Embryonic facial prominence (tissue), 1 donor: ENCODE measurements at regions not wholly inside any gene's neighbourhood (a gene's known extent, or its start where the extent isn't known, plus 50 kb on each side); places are given as distances from the start of the nearest gene placed in this dataset.

Source experiments
- DNase-seq: peaks from one replicate; pipeline ENCODE4 v3.0.0-alpha.2; 2016; ENCODE audit errors: extremely low spot score

DNA sequence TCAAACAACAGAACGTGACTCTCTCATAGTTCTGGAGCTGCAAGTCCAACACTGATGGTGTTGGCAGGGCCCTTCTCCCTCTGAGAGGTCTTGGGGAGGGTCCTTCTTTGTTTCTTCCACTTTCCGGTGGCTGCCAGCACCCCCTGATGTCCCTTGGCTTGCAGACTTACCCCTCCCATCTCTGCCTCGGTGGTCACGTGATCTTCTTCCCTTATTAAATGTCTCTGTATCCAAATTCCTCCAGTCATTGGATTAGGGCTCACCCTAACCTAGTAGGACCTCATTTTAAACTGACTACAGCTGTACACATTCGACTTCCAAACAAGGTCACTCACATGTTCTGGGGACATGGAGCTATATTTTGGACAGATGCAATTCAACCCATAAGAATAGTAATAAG is 780.6 kb upstream of the SALL3 start:
- no peak for DNase-seq

DNA sequence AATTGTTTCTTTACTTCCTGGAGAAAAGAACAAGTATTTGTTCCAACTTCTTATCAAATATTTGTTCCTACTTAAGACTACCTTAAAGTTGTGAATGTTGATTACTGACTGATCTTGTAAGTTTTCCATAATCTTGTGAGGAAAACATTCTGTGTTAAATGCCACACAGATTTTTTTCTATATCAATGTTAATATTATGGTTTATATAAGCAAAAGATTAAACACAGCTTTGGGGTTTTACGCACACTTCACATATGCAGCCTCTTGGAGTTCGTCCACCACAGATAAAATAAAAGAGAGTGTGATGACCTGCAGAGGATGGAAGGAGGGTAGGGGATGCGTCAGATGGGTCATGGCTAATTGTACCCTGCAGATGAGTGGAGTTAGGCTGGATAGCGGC is 780.0 kb upstream of the SALL3 start:
- DNase-seq = no peak

DNA sequence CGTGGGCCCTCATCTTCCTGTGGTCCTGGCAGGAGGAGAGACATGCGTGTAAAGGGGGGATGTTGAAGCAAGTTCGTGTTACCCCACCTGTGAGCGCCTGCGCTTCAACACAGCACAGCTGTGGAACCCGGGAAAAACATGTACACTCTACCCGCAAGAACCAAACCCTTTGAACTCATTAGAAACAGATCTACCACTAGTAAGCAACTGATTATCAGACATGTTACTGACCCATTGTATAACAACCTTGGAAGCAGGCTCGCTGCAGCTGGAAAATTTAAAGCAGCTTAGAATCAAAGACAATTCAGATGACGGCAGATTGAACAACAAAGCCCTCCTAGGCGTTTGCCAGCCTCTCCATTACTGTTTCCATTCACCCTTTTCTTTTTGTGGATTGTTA is 771.7 kb upstream of the SALL3 start:
- DNase-seq = no peak

DNA sequence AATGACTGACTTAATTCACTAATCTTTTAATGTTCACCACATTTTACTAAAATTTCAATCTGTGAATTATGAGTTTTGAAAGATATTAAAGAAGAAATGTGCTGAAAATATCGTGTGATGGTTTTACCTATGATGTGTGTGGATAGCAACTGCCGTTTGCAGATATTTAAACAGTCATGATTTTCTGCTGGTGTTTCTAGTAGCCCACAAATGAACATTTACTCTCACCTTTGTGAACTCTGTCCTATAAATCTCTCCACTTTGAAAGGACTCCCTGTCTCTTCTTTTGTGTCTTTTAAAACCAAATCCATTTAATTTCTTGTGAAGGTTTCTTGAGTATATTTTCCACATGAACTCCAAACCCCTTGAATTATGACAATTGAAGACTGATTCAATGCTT is 771.2 kb upstream of the SALL3 start:
- no peak for DNase-seq

DNA sequence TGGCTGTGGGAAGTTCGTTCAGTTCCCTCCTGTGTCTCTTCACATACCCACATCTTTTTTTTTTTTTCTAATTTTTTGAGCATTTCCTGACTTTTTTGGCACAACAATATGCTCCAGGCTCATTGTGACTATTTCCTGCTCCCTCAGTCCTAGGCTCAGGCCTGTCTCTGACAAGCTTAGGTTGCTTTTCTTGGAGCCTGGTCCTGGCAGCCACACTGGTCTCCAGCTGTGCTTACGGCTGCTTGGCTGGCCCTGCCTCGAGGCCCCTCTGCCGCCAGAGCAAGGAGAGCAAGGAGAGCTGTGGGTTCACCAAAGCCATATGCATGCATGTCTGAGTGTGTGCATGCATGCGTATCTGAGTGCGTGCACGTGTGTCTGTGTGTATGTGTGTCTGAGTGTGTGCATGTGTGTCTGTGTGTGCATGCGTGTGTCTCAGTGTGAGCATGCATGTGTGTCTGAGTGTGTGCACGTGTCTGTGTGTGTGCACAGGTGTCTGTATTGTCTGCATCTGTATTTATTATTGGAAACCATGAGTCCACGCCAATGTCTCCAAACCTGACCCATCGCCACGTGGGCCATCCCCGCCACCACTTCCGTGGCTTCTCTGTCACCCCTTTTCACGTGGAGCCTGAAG is 766.1 kb upstream of the SALL3 start:
- DNase-seq = no peak

DNA sequence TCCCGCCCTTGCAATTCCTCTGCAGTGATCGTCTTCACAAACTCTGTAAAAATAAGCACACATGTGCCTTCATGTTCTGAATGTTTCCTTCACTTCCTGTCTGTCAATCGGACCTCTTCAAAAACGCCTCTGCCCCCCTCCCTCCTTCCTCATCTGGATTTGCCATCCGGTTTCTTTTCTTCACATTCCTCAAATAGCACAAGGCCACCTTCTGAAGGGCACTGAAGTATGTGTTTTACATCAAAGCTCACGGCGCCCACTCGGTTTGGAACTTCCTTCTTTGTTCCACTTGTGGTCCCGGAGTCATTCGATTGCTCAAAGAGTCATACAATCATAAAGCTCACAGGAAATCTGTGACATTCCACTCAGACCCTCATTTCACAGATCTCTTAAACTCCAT is 758.1 kb upstream of the SALL3 start:
- DNase-seq = no peak

DNA sequence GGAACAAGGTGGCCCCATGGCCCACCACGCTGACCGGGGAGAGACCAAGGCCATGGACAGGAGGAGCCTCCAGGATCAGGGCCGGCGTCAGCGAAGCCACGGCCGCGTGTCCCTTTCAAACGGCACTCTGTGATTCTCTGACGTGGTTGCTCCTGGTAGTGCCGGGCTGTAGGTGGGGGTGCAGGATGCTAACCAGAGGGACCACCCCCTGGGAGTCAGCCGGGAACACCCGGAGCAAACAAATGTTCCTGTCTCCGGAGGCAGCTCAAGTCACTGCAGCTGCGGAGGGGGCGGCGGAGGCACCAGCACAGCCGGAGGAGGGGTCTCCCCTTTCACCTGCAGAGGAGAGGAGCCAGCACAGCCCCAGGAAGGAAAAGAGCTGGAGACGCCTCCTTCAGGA is 750.6 kb upstream of the SALL3 start:
- no peak for DNase-seq

DNA sequence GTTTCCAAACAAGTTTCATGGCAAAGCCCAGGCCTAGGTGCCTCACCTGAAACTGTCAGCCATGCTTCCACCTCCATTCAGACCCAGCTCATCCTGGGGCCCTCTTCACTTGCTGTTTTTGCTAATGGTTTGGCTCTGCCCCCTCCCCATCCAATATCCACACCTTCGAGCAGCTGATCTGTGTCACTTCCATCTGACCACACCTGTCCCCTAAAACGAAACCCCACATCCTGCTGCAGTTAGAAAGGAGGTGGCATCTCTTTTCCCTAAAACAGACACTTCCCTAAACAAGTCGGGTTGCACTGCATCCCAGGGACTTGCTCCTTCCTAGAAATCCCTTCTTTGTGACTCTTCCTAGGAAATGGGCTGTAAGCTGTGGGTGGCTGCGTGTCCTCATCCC is 748.7 kb upstream of the SALL3 start:
- no peak for DNase-seq

DNA sequence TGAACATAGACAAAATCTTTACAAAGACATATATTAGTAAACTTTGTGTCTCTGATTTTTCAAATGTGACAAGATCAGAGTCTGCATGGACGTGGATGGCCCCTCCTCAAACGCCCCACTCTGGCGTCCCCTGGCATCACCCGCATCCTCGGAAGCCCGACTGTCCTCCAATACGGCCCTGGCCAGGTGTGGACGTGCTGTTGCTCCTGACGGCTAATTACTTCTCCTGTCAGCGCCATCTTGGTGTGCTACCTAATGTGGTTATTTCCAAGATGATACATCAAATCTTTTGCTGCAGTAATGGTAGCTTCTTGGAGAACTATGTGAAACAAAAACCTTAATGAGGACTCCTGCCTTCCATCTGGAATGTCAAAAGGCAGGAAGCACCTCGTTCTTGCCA is 747.4 kb upstream of the SALL3 start:
- DNase-seq = no peak

DNA sequence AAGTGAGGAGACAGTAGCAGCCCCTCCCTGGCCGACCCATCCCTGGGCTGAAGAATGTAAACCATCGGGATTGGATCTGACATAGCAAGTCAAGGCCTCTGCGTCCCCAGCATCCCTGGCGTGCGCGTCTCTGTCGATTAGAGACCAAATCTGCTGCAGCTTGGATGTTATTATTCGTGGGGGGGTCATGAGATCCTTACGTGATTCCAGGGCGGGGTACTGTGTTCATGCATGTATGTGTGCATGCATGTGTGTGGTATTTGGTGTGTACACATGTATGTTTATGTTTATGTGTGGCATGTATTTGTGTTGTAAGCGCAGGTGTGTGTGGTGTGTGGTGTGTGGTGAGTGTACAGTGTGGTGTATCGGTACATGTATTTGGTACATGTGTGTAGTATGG is 741.8 kb upstream of the SALL3 start:
- no peak for DNase-seq

DNA sequence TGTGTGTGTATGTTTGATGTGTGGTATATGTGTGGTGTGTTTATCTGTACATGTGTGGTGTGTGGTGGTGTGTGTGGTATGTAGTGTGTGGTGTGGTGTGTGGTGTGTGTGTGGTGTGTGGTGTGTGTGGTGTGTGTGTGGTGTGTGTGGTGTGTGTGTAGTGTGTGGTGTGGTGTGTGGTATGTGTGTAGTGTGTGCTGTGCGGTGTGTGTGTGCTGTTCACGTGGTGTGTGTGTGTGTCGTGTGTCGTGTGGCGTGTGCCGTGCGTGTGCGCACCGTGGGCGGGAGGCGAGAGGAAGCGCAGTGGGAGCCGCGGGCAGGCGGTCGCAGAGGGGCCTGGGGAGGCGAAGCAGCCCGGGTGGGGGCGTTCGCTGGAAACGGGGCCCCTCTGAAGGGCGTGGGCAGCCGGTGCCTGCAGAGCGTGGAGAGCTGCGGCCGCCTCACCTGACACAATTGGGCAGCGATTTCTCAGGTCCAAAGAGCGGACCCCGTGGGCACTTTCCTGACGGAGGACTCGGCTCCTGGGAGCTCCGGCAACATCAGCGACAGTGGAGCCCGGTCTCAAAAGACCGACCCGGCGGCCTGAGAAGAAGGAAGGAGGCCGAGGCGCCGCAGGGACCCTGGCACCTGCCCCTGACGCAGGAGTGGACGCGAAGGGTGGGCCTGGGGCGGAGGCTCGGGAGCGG is 741.1 kb upstream of the SALL3 start:
- no peak for DNase-seq

DNA sequence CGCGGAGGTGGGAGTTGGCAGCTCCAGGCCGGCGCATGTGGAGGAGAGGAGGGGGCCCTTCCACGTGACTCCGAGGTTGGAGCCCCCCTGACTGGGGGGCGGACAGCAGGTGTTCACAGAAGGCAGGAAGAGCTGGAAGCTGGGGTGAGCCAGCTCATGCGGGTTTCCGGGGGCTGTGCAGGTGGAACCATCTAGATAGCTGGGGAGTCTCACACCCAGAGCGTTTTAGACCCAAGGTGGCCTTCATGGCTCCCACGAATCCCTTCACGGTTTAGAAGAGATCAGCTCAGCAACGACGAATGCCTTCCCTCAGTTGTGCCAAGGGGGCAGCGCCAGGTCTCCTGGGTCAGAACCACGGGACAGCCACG is 740.5 kb upstream of the SALL3 start:
- no peak for DNase-seq

DNA sequence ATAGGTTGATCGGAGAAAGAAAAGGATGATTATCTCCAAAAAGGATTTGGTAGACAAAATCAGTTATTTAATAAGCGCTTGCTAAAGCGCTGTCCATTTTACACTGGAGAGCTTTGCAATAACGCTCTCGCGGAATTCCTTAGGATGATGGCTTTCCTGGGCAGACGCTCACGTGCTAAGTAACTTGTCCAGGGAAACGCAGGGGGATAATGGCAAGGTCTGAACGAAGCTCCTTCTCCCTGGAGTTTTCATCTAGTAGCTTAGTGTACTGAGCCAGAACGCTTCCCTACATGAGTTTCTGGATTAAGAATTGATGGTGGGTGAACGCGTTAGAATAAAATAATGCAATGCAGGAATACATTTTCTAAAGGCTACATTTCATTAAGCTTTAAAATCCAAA is 739.5 kb upstream of the SALL3 start:
- no peak for DNase-seq

DNA sequence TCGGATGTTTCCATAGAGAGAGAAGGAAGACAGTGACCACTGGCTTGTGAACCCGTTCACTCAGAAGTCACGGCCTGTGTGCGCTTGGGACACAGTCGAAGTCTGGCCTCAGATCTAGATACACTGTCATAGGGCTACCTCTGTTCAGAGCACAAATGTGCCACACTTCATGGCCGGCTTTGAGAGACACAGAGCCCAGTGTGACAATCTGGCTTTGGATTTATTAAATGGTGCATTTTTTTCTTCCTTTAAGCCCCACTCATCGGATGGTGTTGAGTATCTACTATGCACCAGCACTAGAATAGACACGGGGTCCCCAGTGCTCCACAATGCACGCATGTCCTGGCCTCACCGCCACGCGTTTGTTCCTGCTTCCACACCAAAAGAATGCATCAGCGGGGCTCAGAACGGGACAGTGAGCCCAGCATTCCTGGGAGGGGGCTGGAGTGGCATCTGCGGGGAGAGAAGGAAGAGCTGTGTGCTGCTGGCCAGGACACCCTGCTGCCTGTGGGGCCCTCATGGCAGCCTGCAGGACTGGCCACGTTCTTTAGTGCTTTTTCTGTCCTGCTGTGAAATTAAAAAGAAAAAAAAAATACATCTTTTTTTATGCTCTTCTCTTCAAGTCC is 738.9 kb upstream of the SALL3 start:
- DNase-seq = no peak

DNA sequence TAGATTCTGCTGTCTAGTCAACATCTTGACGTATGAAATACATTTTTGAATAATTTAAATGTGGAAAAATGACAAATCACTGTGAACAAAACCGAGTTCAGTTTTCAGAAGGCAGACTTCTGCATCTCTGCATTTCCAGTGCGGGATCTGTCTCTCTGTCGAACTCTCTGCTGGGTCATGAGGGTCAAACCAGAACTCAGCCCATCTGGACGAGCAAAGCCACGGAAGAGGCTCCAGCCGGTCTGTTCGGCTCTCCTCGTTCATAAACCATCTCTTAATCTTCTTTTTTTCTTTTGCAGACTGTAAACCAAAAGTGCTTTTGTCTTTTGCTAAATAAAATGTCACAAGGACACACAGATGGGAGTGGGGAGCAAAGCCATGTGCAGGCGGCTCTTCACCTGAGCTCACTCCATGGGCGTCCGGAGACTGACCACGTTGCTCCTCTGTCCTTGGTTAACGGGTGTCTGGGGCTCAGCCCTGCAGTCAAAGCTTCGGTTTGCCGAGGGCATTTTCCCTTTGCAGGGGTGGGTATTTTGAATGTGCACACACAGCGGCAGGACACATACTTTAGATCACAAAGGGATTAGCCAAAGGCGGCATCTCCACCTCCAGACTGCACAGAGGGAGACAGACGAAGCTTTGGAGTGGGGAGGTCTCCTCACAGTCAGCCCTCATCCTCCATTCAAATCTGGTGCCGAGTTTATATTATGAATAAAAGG is 737.9 kb upstream of the SALL3 start:
- DNase-seq = no peak

DNA sequence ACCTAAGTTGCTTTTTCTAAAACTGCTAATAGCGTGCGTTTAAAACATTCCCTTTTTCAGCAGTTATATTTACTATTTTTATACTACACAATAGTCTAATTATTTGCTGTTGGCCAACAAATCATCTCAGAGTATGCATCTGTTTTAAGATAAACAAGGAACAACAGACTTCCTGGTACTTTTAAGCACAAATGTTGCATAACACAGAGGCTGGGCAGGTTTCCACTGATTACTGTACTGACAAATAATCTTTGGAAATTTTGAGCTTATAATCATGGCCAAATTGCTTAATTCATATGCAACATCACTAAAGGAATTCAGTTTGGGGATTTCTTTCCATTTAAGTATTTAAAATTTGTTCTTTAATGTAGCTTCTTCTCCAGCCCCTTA is 737.4 kb upstream of the SALL3 start:
- DNase-seq = no peak

DNA sequence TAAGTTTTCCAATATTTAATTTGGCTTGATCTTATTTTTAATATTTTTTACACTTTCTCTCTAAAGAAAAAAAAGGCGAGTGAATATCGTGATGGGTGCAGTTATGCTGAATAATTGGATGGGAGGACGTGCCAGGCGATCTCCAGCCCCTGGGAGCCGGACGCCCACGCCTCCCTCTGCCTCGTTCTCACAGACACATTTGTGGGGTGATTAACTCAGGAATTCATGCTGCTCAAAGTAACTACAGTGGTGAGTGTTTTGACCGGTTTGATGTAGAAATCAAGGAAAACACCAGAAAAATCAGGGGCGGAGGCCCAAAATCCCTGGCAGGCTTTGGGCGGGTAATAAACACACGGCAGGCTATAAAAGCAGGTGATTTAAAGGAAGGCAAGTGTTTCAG is 736.8 kb upstream of the SALL3 start:
- DNase-seq = no peak

DNA sequence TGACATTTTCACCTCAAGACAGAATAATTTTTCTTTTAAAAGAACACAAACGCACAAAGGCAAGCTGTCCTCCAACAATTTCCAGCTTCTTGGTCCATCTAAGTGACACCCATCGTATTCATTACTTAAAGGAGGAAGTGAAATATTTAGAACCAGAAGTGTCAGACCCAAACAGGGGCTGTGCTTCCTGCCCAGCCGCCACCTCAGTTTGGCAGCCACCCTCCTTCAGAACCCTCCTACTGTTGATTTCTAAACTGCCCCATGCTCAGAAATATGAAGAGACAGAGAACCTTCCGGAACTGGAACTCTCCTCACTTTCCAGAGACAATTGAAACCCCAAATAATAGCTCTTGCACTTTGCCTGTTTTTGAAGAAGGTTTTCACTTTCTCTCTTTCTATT is 734.8 kb upstream of the SALL3 start:
- DNase-seq = no peak

DNA sequence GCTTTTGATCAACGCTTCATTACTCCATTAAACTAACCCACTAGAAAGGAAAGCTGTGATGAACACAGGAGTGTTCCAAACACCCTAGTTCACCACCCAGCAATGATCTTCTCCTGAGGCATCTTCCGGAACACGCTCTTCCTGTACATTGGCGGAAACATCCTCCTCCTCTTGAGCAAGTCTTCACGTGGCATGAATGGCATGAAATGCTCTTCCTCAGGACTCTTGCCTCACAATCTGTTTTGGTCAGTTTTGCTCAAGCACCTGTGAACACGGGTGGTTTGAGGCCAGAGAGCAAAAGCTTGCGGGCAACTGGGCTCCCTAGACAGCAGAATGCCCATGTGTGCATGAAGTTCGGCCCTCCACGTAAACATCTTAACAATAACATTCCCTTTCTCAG is 734.2 kb upstream of the SALL3 start:
- DNase-seq = no peak

DNA sequence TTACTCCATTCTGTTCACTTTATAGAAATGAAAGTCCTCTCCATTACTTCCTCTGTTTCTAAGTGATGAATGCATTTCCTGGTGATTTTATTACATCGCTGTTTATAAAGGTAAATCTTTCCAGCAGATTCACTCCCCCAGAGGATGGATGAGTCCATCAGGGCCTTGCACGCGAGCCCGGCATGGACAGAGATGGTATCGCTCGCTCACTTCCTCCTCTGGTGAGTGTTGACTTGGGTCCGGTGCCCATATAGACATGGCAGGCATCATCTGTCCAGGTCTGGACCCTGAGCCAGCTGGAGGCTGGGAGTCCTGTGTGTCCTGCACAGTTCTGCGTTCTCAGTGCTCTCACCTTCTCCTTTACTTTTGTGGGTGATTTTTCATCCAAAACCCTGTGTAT is 733.6 kb upstream of the SALL3 start:
- no peak for DNase-seq

DNA sequence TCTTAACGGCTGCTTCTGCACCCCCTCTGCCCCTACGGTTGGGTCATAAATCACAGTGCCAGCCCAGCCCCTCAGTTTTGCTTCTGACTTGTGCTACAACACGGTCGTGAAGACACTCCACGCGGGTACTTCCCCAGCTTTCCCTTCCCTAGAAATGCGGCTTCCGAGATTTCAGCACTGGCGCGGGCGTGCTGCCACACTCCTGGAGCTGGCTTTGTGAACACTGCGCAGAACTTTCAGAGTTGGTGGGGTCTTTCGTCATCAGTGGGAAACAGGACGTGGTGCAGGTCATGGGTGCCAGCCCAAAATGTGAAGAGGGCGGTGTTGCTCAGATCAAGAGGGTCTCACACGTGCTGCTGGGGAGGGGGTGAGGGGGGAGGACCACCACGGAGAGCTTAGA is 733.0 kb upstream of the SALL3 start:
- DNase-seq = no peak

DNA sequence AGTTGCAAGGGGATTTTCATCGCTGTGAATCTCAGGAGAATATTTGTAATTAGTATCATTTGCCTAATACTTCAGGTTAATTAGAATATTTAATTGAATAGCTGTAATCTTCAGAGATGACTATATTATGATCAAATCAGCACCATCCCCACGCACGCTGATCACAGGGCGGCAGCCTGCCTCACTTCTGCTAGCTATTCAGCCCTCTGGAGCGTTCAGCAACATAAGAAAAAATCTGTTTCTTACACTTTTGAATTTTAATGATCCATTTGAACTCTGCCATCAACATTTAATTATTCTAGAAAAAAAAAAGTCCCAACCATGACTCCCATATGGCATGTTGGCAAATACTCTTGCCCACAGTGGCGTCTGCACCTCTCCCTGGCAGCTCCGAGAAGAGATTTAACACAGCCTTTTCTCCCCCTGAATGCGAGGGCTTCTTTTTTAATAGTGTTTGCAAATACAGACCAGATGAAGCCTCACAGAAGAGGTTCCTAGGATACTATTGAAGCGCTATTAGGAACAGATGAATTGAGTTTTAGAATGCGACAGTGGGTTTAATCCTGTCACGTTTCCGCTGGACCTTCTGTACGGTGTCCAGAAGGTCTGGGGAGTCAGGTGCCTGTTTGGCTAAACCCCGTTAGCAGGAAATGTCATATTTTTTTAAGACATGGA is 731.9 kb upstream of the SALL3 start:
- no peak for DNase-seq
